RWPE2 (cell line): ENCODE measurements at regions not wholly inside any gene's neighbourhood (a gene's known extent, or its start where the extent isn't known, plus 50 kb on each side); places are given as distances from the start of the nearest gene placed in this dataset.

Experiments used
- ATAC-seq: fragments of 200-7000 bp; cut with Tn5 transposase; 3 replicates; pipeline ENCODE4 v1.9.1; 2021; ENCODE audit warnings: low read depth
- DNase-seq: peaks from one replicate; pipeline ENCODE4 v3.0.0-alpha.2; 2020; ENCODE audit warnings: low spot score
- H3K27ac ChIP-seq: fragments of 450-650 bp; 2 replicates; pipeline ENCODE4 v1.5.1; 2017; ENCODE audit warnings: mild to moderate bottlenecking; ENCODE audit not compliant: poor library complexity, severe bottlenecking
- H3K27me3 ChIP-seq: fragments of 250-450 bp; sonication (Bioruptor Pico); 2 replicates; pipeline ENCODE4 v1.5.1; 2021; ENCODE audit warnings: mild to moderate bottlenecking, moderate library complexity; ENCODE audit not compliant: insufficient read depth, poor library complexity, severe bottlenecking
- H3K36me3 ChIP-seq: fragments of 250-450 bp; sonication (Bioruptor Pico); 2 replicates; pipeline ENCODE4 v1.5.1; 2020; ENCODE audit warnings: low read depth, mild to moderate bottlenecking, moderate library complexity
- H3K4me1 ChIP-seq: fragments of 250-450 bp; sonication (Bioruptor Pico); 2 replicates; pipeline ENCODE4 v1.5.1; 2021; ENCODE audit warnings: mild to moderate bottlenecking, moderate library complexity; ENCODE audit not compliant: insufficient read depth, poor library complexity, severe bottlenecking
- H3K4me3 ChIP-seq: fragments of 250-450 bp; sonication (Bioruptor Pico); 2 replicates; pipeline ENCODE4 v1.5.1; 2021; ENCODE audit warnings: mild to moderate bottlenecking, moderate library complexity; ENCODE audit not compliant: severe bottlenecking
- H3K9me3 ChIP-seq: fragments of 250-450 bp; sonication (Bioruptor Pico); 2 replicates; pipeline ENCODE4 v1.5.1; 2021; ENCODE audit warnings: mild to moderate bottlenecking, moderate library complexity; ENCODE audit not compliant: severe bottlenecking
- CTCF ChIP-seq: fragments of 450-650 bp; IDR thresholded peaks from one replicate; pipeline ENCODE4 v1.5.1; 2017; ENCODE audit warnings: mild to moderate bottlenecking, moderate library complexity; ENCODE audit not compliant: poor library complexity, severe bottlenecking

- Histone ChIP-seq H3K9me3 (no peaks in the 10 kb centered on the region), H3K4me3 (no peak overlapping the region), H3K27me3 (peaks cover 40% of the 10 kb centered on the region), H3K4me1 (no peaks in the 10 kb centered on the region), H3K36me3 (no peaks in the 10 kb centered on the region), H3K27ac (no peak overlapping the region)
- no peak for TF ChIP-seq CTCF
- no peak for ATAC-seq
- DNase-seq, result no peak
These were observed 63.6 kb upstream of the GATA5 start for GRCh38 chr20:62539198-62540045.

- Histone ChIP-seq H3K4me1 (no peaks in the 10 kb centered on the region), H3K27me3 (peaks cover 35% of the 10 kb centered on the region), H3K4me3 (no peak overlapping the region), H3K9me3 (peaks cover 2% of the 10 kb centered on the region), H3K36me3 (no peaks in the 10 kb centered on the region), H3K27ac (no peak overlapping the region)
- ATAC-seq, result no peak
- no peak for TF ChIP-seq CTCF
- no peak for DNase-seq
These were observed 64.7 kb upstream of the GATA5 start for GRCh38 chr20:62540504-62540903.

GRCh38 chr20:62542862-62543261 lies 67.1 kb upstream of the GATA5 start:
- H3K27me3 ChIP-seq, result peaks cover 39% of the 10 kb centered on the region
- no peak for DNase-seq
- TF ChIP-seq CTCF, result no peak

GRCh38 chr20:62543470-62544302 lies 67.9 kb upstream of the GATA5 start:
- H3K27me3 ChIP-seq, result peaks cover 43% of the 10 kb centered on the region
- DNase-seq (no peak), ATAC-seq (no peak)
- H3K27ac ChIP-seq, result no peak overlapping the region
- H3K4me1 ChIP-seq, result no peaks in the 10 kb centered on the region
- no peak for TF ChIP-seq CTCF
- no peaks in the 10 kb centered on the region for H3K36me3 ChIP-seq
- H3K9me3 ChIP-seq, result peaks cover 2% of the 10 kb centered on the region
- H3K4me3 ChIP-seq, result no peak overlapping the region

More at GRCh38 chr20:62542862-62543261, 67.1 kb upstream of the GATA5 start:
- Histone ChIP-seq H3K9me3 (peaks cover 2% of the 10 kb centered on the region), H3K4me3 (no peak overlapping the region), H3K27ac (no peak overlapping the region), H3K4me1 (no peaks in the 10 kb centered on the region), H3K36me3 (no peaks in the 10 kb centered on the region)
- no peak for ATAC-seq
